Tibial nerve (tissue), 4 donors: ENCODE measurements at regions not wholly inside any gene's neighbourhood (a gene's known extent, or its start where the extent isn't known, plus 50 kb on each side); places are given as distances from the start of the nearest gene placed in this dataset.
A peak's percentile ranks its signal among the peaks of the same experiment; 100 is the strongest.

Source experiments
- DNase-seq, 2 donors: peaks; one replicate each; pipeline ENCODE4 v3.0.0-alpha.2; 2019; ENCODE audit warnings: low spot score in 2 of 2
- H3K27ac ChIP-seq, 4 donors: fragments of 200-600 bp; sonication (generic) in 3 of 4; one replicate each; pipeline ENCODE4 v1.5.1; 2017 to 2019; ENCODE audit warnings: mild to moderate bottlenecking in 1 of 4
- H3K27me3 ChIP-seq, 2 donors: fragments of 200-600 bp; sonication (generic) in 1 of 2; one replicate each; pipeline versions ENCODE4 v1.5.1 to v1.6.0; 2017 to 2019
- H3K36me3 ChIP-seq, 3 donors: fragments of 200-600 bp; sonication (generic); one replicate each; pipeline ENCODE4 v1.5.1; 2018 to 2019
- H3K4me1 ChIP-seq, 4 donors: fragments of 200-600 bp; sonication (generic) in 3 of 4; one replicate each; pipeline ENCODE4 v1.5.1; 2017 to 2019
- H3K4me3 ChIP-seq, 4 donors: fragments of 200-600 bp; sonication (generic) in 3 of 4; one replicate each; pipeline ENCODE4 v1.5.1; 2017 to 2019; ENCODE audit warnings: mild to moderate bottlenecking in 1 of 4, moderate library complexity in 1 of 4
- H3K9me3 ChIP-seq, 4 donors: fragments of 200-600 bp; sonication (generic) in 3 of 4; one replicate each; pipeline ENCODE4 v1.5.1; 2017 to 2019
- CTCF ChIP-seq, 5 experiments: fragments of 200-600 bp in 3 of 5; fragments of 450-650 bp in 2 of 5; sonication (generic) in 3 of 5; IDR thresholded peaks; one replicate each; pipeline ENCODE4 v1.5.1; 2016 to 2019; ENCODE audit warnings: antibody characterized with exemption in 5 of 5, mild to moderate bottlenecking in 3 of 5, moderate library complexity in 2 of 5
- EP300 ChIP-seq, 2 donors: sonication (generic); formaldehyde crosslinking; IDR thresholded peaks; one replicate each; pipeline ENCODE4 v1.6.1; 2017; ENCODE audit warnings: antibody characterized with exemption in 2 of 2, mild to moderate bottlenecking in 1 of 2
- POLR2A ChIP-seq, 2 donors: fragments of 450-650 bp; IDR thresholded peaks; one replicate each; pipeline ENCODE4 v1.6.1; 2017; ENCODE audit warnings: antibody characterized with exemption in 2 of 2, mild to moderate bottlenecking in 2 of 2, moderate library complexity in 2 of 2
- WGBS, 2 donors: methylation state at CpG; one replicate each; pipeline ENCODE4 v1.1.5; 2018; 5-methylcytosine and 5-hydroxymethylcytosine counted together

GRCh38 chr2:217698691-217699090 lies 304.1 kb downstream of the TNS1 start:
- H3K36me3 ChIP-seq = no peaks in the 10 kb centered on the region
- peaks cover 0 to 21% (median 1%) of the 10 kb centered on the region in 4 donors for H3K4me1 ChIP-seq
- peak overlapping the region in 2 of 4 donors; percentile 7 to 69 for H3K27ac ChIP-seq
- DNase-seq = no peak
- no peaks in the 10 kb centered on the region for H3K27me3 ChIP-seq
- 84 to 90% methylated on average over 3 of the region's 3 CpGs for WGBS, 2 donors
- no peak overlapping the region for H3K4me3 ChIP-seq
- no peaks in the 10 kb centered on the region for H3K9me3 ChIP-seq
- peak; percentile 23 to 37 for TF ChIP-seq EP300 (IDR thresholded peaks at IDR 0.05)
- no peak for TF ChIP-seq CTCF (IDR thresholded peaks at IDR 0.05)

GRCh38 chr2:217695033-217695520 lies 307.7 kb downstream of the TNS1 start:
- 27 to 36% methylated on average over 3 of the region's 3 CpGs for WGBS, 2 donors
- peak overlapping the region in 3 of 4 donors; percentile 1 to 84 (median 52) for H3K27ac ChIP-seq

GRCh38 chr2:217694291-217694690 lies 308.5 kb downstream of the TNS1 start:
- H3K4me1 ChIP-seq = peaks cover 0 to 49% (median 1%) of the 10 kb centered on the region in 4 donors
- H3K4me3 ChIP-seq = no peak overlapping the region
- DNase-seq = no peak
- H3K9me3 ChIP-seq = no peaks in the 10 kb centered on the region
- WGBS, 2 donors = 82 to 100% methylated on average over 1 of the region's 1 CpG
- H3K27me3 ChIP-seq = no peaks in the 10 kb centered on the region
- H3K36me3 ChIP-seq = no peaks in the 10 kb centered on the region
- peak overlapping the region in 3 of 4 donors; percentile 1 to 84 (median 15) for H3K27ac ChIP-seq
- TF ChIP-seq POLR2A (IDR thresholded peaks at IDR 0.05) (no peak), EP300 (IDR thresholded peaks at IDR 0.05) (no peak), CTCF (IDR thresholded peaks at IDR 0.05) (no peak)

More at GRCh38 chr2:217695033-217695520, 307.7 kb downstream of the TNS1 start:
- Histone ChIP-seq H3K4me1 (peaks cover 0 to 49% (median 1%) of the 10 kb centered on the region in 4 donors), H3K4me3 (no peak overlapping the region), H3K27me3 (no peaks in the 10 kb centered on the region), H3K36me3 (no peaks in the 10 kb centered on the region), H3K9me3 (no peaks in the 10 kb centered on the region)
- DNase-seq = no peak
- TF ChIP-seq EP300 (IDR thresholded peaks at IDR 0.05) = peak in 1 of 2 donors; percentile 80
- TF ChIP-seq POLR2A (IDR thresholded peaks at IDR 0.05) = no peak

- no peak for DNase-seq
- WGBS, 2 donors = 93 to 100% methylated on average over 1 of the region's 1 CpG
- no peaks in the 10 kb centered on the region for H3K27me3 ChIP-seq
- no peaks in the 10 kb centered on the region for H3K9me3 ChIP-seq
- peak overlapping the region in 1 of 4 donors; percentile 84 for H3K27ac ChIP-seq
- H3K36me3 ChIP-seq = no peaks in the 10 kb centered on the region
- H3K4me1 ChIP-seq = peaks cover 0 to 55% (median 4%) of the 10 kb centered on the region in 4 donors
- TF ChIP-seq CTCF (IDR thresholded peaks at IDR 0.05) = no peak
- no peak for TF ChIP-seq POLR2A (IDR thresholded peaks at IDR 0.05)
- TF ChIP-seq EP300 (IDR thresholded peaks at IDR 0.05) = no peak
- no peak overlapping the region for H3K4me3 ChIP-seq
Observed at GRCh38 chr2:217693363-217693762, 309.4 kb downstream of the TNS1 start.

GRCh38 chr2:217691920-217692666 lies 310.7 kb downstream of the TNS1 start:
- H3K4me3 ChIP-seq = no peak overlapping the region
- peak in 1 of 2 donors; percentile 59 for DNase-seq
- no peak for TF ChIP-seq POLR2A (IDR thresholded peaks at IDR 0.05)
- TF ChIP-seq EP300 (IDR thresholded peaks at IDR 0.05) = peak in 1 of 2 donors; percentile 83
- no peak for TF ChIP-seq CTCF (IDR thresholded peaks at IDR 0.05)
- no peaks in the 10 kb centered on the region for H3K27me3 ChIP-seq
- peak overlapping the region in 3 of 4 donors; percentile 10 to 84 (median 17) for H3K27ac ChIP-seq
- peaks cover 0 to 68% (median 8%) of the 10 kb centered on the region in 4 donors for H3K4me1 ChIP-seq
- H3K9me3 ChIP-seq = no peaks in the 10 kb centered on the region
- H3K36me3 ChIP-seq = no peaks in the 10 kb centered on the region
- WGBS, 2 donors = 64 to 66% methylated on average over 7 of the region's 7 CpGs
